HG02870 (cell line): ENCODE measurements at regions not wholly inside any gene's neighbourhood (a gene's known extent, or its start where the extent isn't known, plus 50 kb on each side); places are given as distances from the start of the nearest gene placed in this dataset.

Experiments used
- ATAC-seq: cut with Tn5 transposase; IDR thresholded peaks from one replicate; pipeline ENCODE4 v1.9.1; 2021; ENCODE audit warnings: mild to moderate bottlenecking, moderate library complexity; ENCODE audit not compliant: unreplicated experiment

GRCh38 chr18:68469049-68469625 lies 245.8 kb downstream of the TMX3 start:
- ATAC-seq: no peak

- no peak for ATAC-seq
Measured at GRCh38 chr18:68467957-68468356, 247.0 kb downstream of the TMX3 start.

- no peak for ATAC-seq
Measured at GRCh38 chr18:68467329-68467728, 247.6 kb downstream of the TMX3 start.

- ATAC-seq: no peak
Measured at GRCh38 chr18:68466672-68467071, 248.2 kb downstream of the TMX3 start.

- ATAC-seq: no peak
Measured at GRCh38 chr18:68462766-68463165, 252.1 kb downstream of the TMX3 start.

- ATAC-seq: no peak
Measured at GRCh38 chr18:68462148-68462547, 252.8 kb downstream of the TMX3 start.

GRCh38 chr18:68461481-68462018 lies 253.4 kb downstream of the TMX3 start:
- no peak for ATAC-seq

- ATAC-seq: no peak
Measured at GRCh38 chr18:68459968-68460367, 254.9 kb downstream of the TMX3 start.

GRCh38 chr18:68456985-68457384 lies 257.9 kb downstream of the TMX3 start:
- no peak for ATAC-seq

GRCh38 chr18:68455229-68455603 lies 259.7 kb downstream of the TMX3 start:
- ATAC-seq: no peak

GRCh38 chr18:68454511-68455228 lies 260.2 kb downstream of the TMX3 start:
- no peak for ATAC-seq

- no peak for ATAC-seq
Measured at GRCh38 chr18:68449292-68449691, 265.6 kb downstream of the TMX3 start.

- no peak for ATAC-seq
Measured at GRCh38 chr18:68448736-68449135, 266.2 kb downstream of the TMX3 start.

GRCh38 chr18:68447286-68447685 lies 267.6 kb downstream of the TMX3 start:
- ATAC-seq: no peak

GRCh38 chr18:68445668-68446426 lies 269.1 kb downstream of the TMX3 start:
- no peak for ATAC-seq

- no peak for ATAC-seq
Measured at GRCh38 chr18:68445136-68445535, 269.8 kb downstream of the TMX3 start.

GRCh38 chr18:68441241-68441640 lies 273.7 kb downstream of the TMX3 start:
- ATAC-seq: no peak

- no peak for ATAC-seq
Measured at GRCh38 chr18:68440433-68440832, 274.5 kb downstream of the TMX3 start.

GRCh38 chr18:68439642-68440041 lies 275.3 kb downstream of the TMX3 start:
- ATAC-seq: no peak

GRCh38 chr18:68438983-68439382 lies 275.9 kb downstream of the TMX3 start:
- no peak for ATAC-seq

- ATAC-seq: no peak
Measured at GRCh38 chr18:68438536-68438935, 276.4 kb downstream of the TMX3 start.

GRCh38 chr18:68436485-68436884 lies 278.4 kb downstream of the TMX3 start:
- ATAC-seq: no peak
